H1 (cell line): ENCODE measurements at regions not wholly inside any gene's neighbourhood (a gene's known extent, or its start where the extent isn't known, plus 50 kb on each side); places are given as distances from the start of the nearest gene placed in this dataset.

Experiments used
- CTCF ChIA-PET: fragments of 300-600 bp; sonication (Branson Sonifier 250); formaldehyde crosslinking; loops from one replicate; lab custom pipeline; 2021; ENCODE audit not compliant: partially characterized antibody; lab: Charles Lee
- POLR2A ChIA-PET: fragments of 300-600 bp; sonication (Branson Sonifier 250); formaldehyde crosslinking; loops from one replicate; lab custom pipeline; 2021; ENCODE audit warnings: inconsistent platforms; ENCODE audit not compliant: partially characterized antibody; lab: Charles Lee
- DNase-seq, 2 experiments: peaks; one replicate each; pipeline versions ENCODE4 v3.0.0 to v3.0.0-alpha.2; 2010 to 2022; ENCODE audit warnings: low spot score in 2 of 2, low read depth in 1 of 2, mixed read lengths in 1 of 2
- FAIRE-seq: peaks from 2 replicates; lab custom pipeline; 2011; peaks lifted over from hg19 to GRCh38; lab: Jason Lieb, UNC
- H2AFZ ChIP-seq: 2 replicates; pipeline ENCODE4 v1.8.1; 2012; ENCODE audit warnings: low read length, inconsistent platforms
- H2AK5ac ChIP-seq: 2 replicates; pipeline ENCODE4 v1.6.1; 2013; ENCODE audit warnings: low read depth, low read length
- H2BK120ac ChIP-seq: replicated peaks from 2 replicates; pipeline ENCODE3; 2013; ENCODE audit warnings: low read depth, low read length, inconsistent platforms
- H2BK12ac ChIP-seq: 2 replicates; pipeline ENCODE4 v1.6.1; 2013; ENCODE audit warnings: low read depth, low read length
- H2BK15ac ChIP-seq: 2 replicates; pipeline ENCODE4 v1.6.1; 2013; ENCODE audit warnings: low read length
- H2BK20ac ChIP-seq: 2 replicates; pipeline ENCODE4 v1.6.1; 2013; ENCODE audit warnings: low read length
- H2BK5ac ChIP-seq: 2 replicates; pipeline ENCODE4 v1.6.1; 2013; ENCODE audit warnings: low read depth, low read length
- H3K14ac ChIP-seq: 2 replicates; pipeline ENCODE4 v1.6.1; 2013; ENCODE audit warnings: inconsistent platforms; ENCODE audit not compliant: insufficient read length
- H3K18ac ChIP-seq: 2 replicates; pipeline ENCODE4 v1.6.1; 2013; ENCODE audit warnings: low read length; ENCODE audit errors: extremely low read depth
- H3K23ac ChIP-seq: 2 replicates; pipeline ENCODE4 v1.6.1; 2013; ENCODE audit warnings: inconsistent platforms; ENCODE audit not compliant: insufficient read length
- H3K23me2 ChIP-seq: 2 replicates; pipeline ENCODE4 v1.6.1; 2013; ENCODE audit warnings: low read depth, low read length
- H3K27ac ChIP-seq: 2 replicates; pipeline ENCODE4 v1.6.1; 2011; ENCODE audit warnings: low read depth, low read length, inconsistent platforms
- H3K27me3 ChIP-seq, 4 experiments: replicated peaks in 1 of 4; 1 replicate in 1 of 4; 2 replicates in 3 of 4; pipeline versions ENCODE4 v1.6.1 to v1.8.1; 2011 to 2013; ENCODE audit warnings: low read length in 3 of 4, mild to moderate bottlenecking in 3 of 4, inconsistent platforms in 2 of 4, mixed read lengths in 2 of 4, moderate library complexity in 1 of 4; ENCODE audit not compliant: control insufficient read depth in 3 of 4, insufficient read depth in 3 of 4; ENCODE audit errors: extremely low read depth in 1 of 4
- H3K36me3 ChIP-seq, 4 experiments: 2 replicates each; pipeline versions ENCODE4 v1.6.1 to v1.8.1; 2011 to 2013; ENCODE audit warnings: mild to moderate bottlenecking in 4 of 4, low read length in 3 of 4, moderate library complexity in 2 of 4, control low read depth in 1 of 4, inconsistent platforms in 1 of 4; ENCODE audit not compliant: insufficient read depth in 4 of 4, control insufficient read depth in 2 of 4
- H3K4ac ChIP-seq: replicated peaks from 2 replicates; pipeline ENCODE3; 2013; ENCODE audit warnings: low read length, low read depth, mixed read lengths, inconsistent platforms; ENCODE audit not compliant: insufficient read length
- H3K4me1 ChIP-seq, 4 experiments: replicated peaks in 1 of 4; 1 replicate in 1 of 4; 2 replicates in 3 of 4; pipeline versions ENCODE4 v1.6.1 to v1.8.1; 2011 to 2013; ENCODE audit warnings: low read length in 3 of 4, inconsistent platforms in 2 of 4, mixed read lengths in 1 of 4; ENCODE audit not compliant: insufficient read depth in 4 of 4, control insufficient read depth in 3 of 4
- H3K4me2 ChIP-seq, 2 experiments: 2 replicates each; pipeline versions ENCODE4 v1.6.1 to v1.8.1; 2011 to 2013; ENCODE audit warnings: low read depth in 2 of 2, low read length in 2 of 2, control low read depth in 1 of 2, inconsistent platforms in 1 of 2, mild to moderate bottlenecking in 1 of 2; ENCODE audit not compliant: insufficient read depth in 1 of 2
- H3K4me3 ChIP-seq, 4 experiments: fragments of 200-600, 300-600 bp in 1 of 4; sonication (generic), shearing (Covaris generic), sonication (Bioruptor Twin) in 1 of 4; 2 replicates each; pipeline versions ENCODE4 v1.5.1 to v1.8.1; 2011 to 2016; ENCODE audit warnings: low read length in 4 of 4, low read depth in 3 of 4, control low read depth in 2 of 4, inconsistent platforms in 2 of 4, mild to moderate bottlenecking in 2 of 4, mixed read lengths in 1 of 4, moderate library complexity in 1 of 4; ENCODE audit not compliant: insufficient read depth in 2 of 4; ENCODE audit errors: extremely low read depth in 1 of 4
- H3K56ac ChIP-seq: replicated peaks from 2 replicates; pipeline ENCODE3; 2013; ENCODE audit warnings: low read depth, mild to moderate bottlenecking, mixed read lengths, low read length, inconsistent platforms; ENCODE audit not compliant: insufficient read length
- H3K79me1 ChIP-seq: 2 replicates; pipeline ENCODE4 v1.6.1; 2013; ENCODE audit warnings: low read depth, low read length, control low read depth
- H3K79me2 ChIP-seq, 2 experiments: 2 replicates each; pipeline versions ENCODE4 v1.6.1 to v1.8.1; 2012 to 2013; ENCODE audit warnings: low read length in 2 of 2, mild to moderate bottlenecking in 2 of 2, inconsistent platforms in 1 of 2; ENCODE audit not compliant: insufficient read depth in 2 of 2, control insufficient read depth in 1 of 2
- H3K9ac ChIP-seq, 4 experiments: replicated peaks in 1 of 4; 1 replicate in 1 of 4; 2 replicates in 3 of 4; pipeline versions ENCODE4 v1.6.1 to v1.8.1; 2011 to 2013; ENCODE audit warnings: low read depth in 3 of 4, low read length in 3 of 4, control low read depth in 2 of 4, mild to moderate bottlenecking in 2 of 4, moderate library complexity in 2 of 4, inconsistent platforms in 1 of 4; ENCODE audit errors: extremely low read depth in 1 of 4
- H3K9me3 ChIP-seq, 2 experiments: 2 replicates each; pipeline versions ENCODE4 v1.6.1 to v1.8.1; 2012 to 2013; ENCODE audit warnings: mild to moderate bottlenecking in 2 of 2, moderate library complexity in 2 of 2, control low read depth in 1 of 2, inconsistent platforms in 1 of 2, low read depth in 1 of 2, low read length in 1 of 2, mixed read lengths in 1 of 2; ENCODE audit not compliant: insufficient read depth in 2 of 2
- H4K20me1 ChIP-seq, 2 experiments: replicated peaks in 1 of 2; 2 replicates each; pipeline versions ENCODE3 to v1.8.1; 2011 to 2013; ENCODE audit warnings: inconsistent platforms in 2 of 2, low read length in 2 of 2, mild to moderate bottlenecking in 1 of 2; ENCODE audit not compliant: insufficient read depth in 2 of 2, control insufficient read depth in 1 of 2
- H4K5ac ChIP-seq: 2 replicates; pipeline ENCODE4 v1.6.1; 2013; ENCODE audit warnings: low read length, low read depth, mixed read lengths, inconsistent platforms; ENCODE audit not compliant: insufficient read length
- H4K8ac ChIP-seq: 2 replicates; pipeline ENCODE4 v1.8.0; 2013; ENCODE audit warnings: mild to moderate bottlenecking, moderate library complexity, low read length, inconsistent platforms; ENCODE audit not compliant: insufficient read depth; ENCODE audit errors: extremely low read depth
- H4K91ac ChIP-seq: replicated peaks from 2 replicates; pipeline ENCODE3; 2013; ENCODE audit warnings: low read length, mixed read lengths, inconsistent platforms; ENCODE audit not compliant: insufficient read length
- CEBPB ChIP-seq: IDR thresholded peaks from 2 replicates; pipeline ENCODE4 v1.6.1; 2012; ENCODE audit warnings: low read depth, low read length
- CTBP2 ChIP-seq: IDR thresholded peaks from 2 replicates; pipeline ENCODE4 v1.7.0; 2011; ENCODE audit warnings: borderline replicate concordance, mild to moderate bottlenecking, moderate library complexity, mixed read lengths, low read length; ENCODE audit not compliant: insufficient read depth, insufficient read length
- FOSL1 ChIP-seq: IDR thresholded peaks from 2 replicates; pipeline ENCODE4 v1.6.1; 2011; ENCODE audit warnings: mild to moderate bottlenecking, low read depth, low read length, moderate library complexity; ENCODE audit not compliant: insufficient read depth
- KDM1A ChIP-seq: fragments of 200-600, 300-600 bp; sonication (generic); IDR thresholded peaks from 2 replicates; pipeline ENCODE4 v1.7.1; 2016; ENCODE audit warnings: mild to moderate bottlenecking, low read length, borderline replicate concordance
- RFX5 ChIP-seq: IDR thresholded peaks from 2 replicates; pipeline ENCODE4 v1.6.1; 2011; ENCODE audit warnings: low read depth, low read length, improper control_type of control experiment, borderline replicate concordance
- RNF2 ChIP-seq: fragments of 200-900, 300-1000 bp; sonication (generic); IDR thresholded peaks from 2 replicates; pipeline ENCODE4 v1.7.1; 2016; ENCODE audit warnings: borderline replicate concordance, low read depth, mild to moderate bottlenecking, antibody characterized with exemption, low read length; ENCODE audit not compliant: poor library complexity, severe bottlenecking; ENCODE audit errors: missing control alignments
- SIRT6 ChIP-seq: IDR thresholded peaks from one replicate; pipeline ENCODE4 v1.7.1; 2012; ENCODE audit warnings: low read length, inconsistent platforms
- SP2 ChIP-seq: IDR thresholded peaks from 2 replicates; pipeline ENCODE4 v1.6.1; 2012; ENCODE audit warnings: mild to moderate bottlenecking, low read length, inconsistent platforms
- TBP ChIP-seq: IDR thresholded peaks from 2 replicates; pipeline ENCODE4 v1.6.1; 2011; ENCODE audit warnings: low read depth, low read length, improper control_type of control experiment
- TCF12 ChIP-seq: IDR thresholded peaks from 2 replicates; pipeline ENCODE4 v1.6.1; 2011; ENCODE audit warnings: low read depth, mild to moderate bottlenecking, low read length
- TEAD4 ChIP-seq: IDR thresholded peaks from 2 replicates; pipeline ENCODE4 v1.6.1; 2012; ENCODE audit warnings: low read depth, low read length, inconsistent platforms, mixed read lengths
- YY1 ChIP-seq: IDR thresholded peaks from 2 replicates; pipeline ENCODE4 v1.6.1; 2011; ENCODE audit warnings: low read depth, mild to moderate bottlenecking, low read length
- ZNF274 ChIP-seq: IDR thresholded peaks from 2 replicates; pipeline ENCODE4 v1.7.0; 2012; ENCODE audit warnings: low read length, borderline replicate concordance; ENCODE audit errors: extremely low read depth
- WGBS, 2 experiments: shearing (Covaris generic) in 1 of 2; methylation state at CpG; one replicate each; pipeline versions ENCODE4 v1.1.6 to v1.1.7; 2013 to 2015; ENCODE audit warnings: low lambda C conversion rate in 2 of 2, mixed read lengths in 2 of 2, inconsistent platforms in 1 of 2, low coverage in 1 of 2, missing lambda C conversion rate in 1 of 2; ENCODE audit not compliant: insufficient replicate concordance in 2 of 2, insufficient coverage in 1 of 2, insufficient read length in 1 of 2; ENCODE audit errors: extremely low coverage in 1 of 2, missing lambda C conversion rate in 1 of 2; 5-methylcytosine and 5-hydroxymethylcytosine counted together
- TF ChIP-seq, protein P1 (sequence below): IDR thresholded peaks from 2 replicates; pipeline ENCODE4 v1.6.1; 2012; ENCODE audit warnings: low read length, inconsistent platforms

DNA sequence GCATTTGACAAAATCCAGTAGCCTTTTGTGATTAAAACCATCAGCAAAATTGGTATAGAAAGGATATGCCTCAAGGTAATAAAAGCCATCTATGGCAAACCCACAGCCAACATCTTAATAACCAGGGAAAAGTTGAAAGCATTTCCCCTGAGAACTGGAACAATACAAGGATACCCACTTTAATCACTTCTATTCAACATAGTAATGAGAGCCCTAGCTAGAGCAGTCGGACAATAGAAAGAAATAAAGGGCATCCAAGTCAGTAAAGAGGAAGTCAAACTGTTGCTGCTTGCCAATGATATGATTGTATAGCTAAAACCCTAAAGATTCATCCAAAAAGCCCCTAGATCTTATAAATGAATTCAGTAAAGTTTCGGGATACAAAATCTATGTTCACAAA, 1510.3 kb downstream of the PCDH9 start:
- no peak overlapping the region for H3K4me3 ChIP-seq
- no peak overlapping the region for H3K27ac ChIP-seq
- H3K23me2 ChIP-seq, result no peaks in the 10 kb centered on the region
- H4K20me1 ChIP-seq, result no peaks in the 10 kb centered on the region
- H3K79me1 ChIP-seq, result no peaks in the 10 kb centered on the region
- no peak overlapping the region for H3K23ac ChIP-seq
- no peak overlapping the region for H3K56ac ChIP-seq
- no peaks in the 10 kb centered on the region for H3K79me2 ChIP-seq
- ChIA-PET POLR2A (no interaction called here), CTCF (no interaction called here)
- no peaks in the 10 kb centered on the region for H3K4me1 ChIP-seq
- no peak overlapping the region for H2AFZ ChIP-seq
- H3K9me3 ChIP-seq, result no peaks in the 10 kb centered on the region
- DNase-seq (no peak), FAIRE-seq (no peak)
- no peak overlapping the region for H4K5ac ChIP-seq
- no peak overlapping the region for H2AK5ac ChIP-seq
- WGBS, 2 experiments, result 89% methylated on average over 2 of the region's 2 CpGs; no CpG with 5 or more reads in 1 of the 2 experiments
- H4K8ac ChIP-seq, result no peak overlapping the region
- H4K91ac ChIP-seq, result no peak overlapping the region
- H2BK5ac ChIP-seq, result no peak overlapping the region
- H3K4me2 ChIP-seq, result no peak overlapping the region
- H3K18ac ChIP-seq, result no peak overlapping the region
- no peaks in the 10 kb centered on the region for H3K36me3 ChIP-seq
- no peak overlapping the region for H2BK20ac ChIP-seq
- no peak overlapping the region for H2BK15ac ChIP-seq
- no peak overlapping the region for H2BK12ac ChIP-seq
- no peak overlapping the region for H2BK120ac ChIP-seq
- no peak overlapping the region for H3K14ac ChIP-seq
- H3K4ac ChIP-seq, result no peak overlapping the region
- H3K27me3 ChIP-seq, result no peaks in the 10 kb centered on the region
- no peak overlapping the region for H3K9ac ChIP-seq
- TF ChIP-seq TBP, result no peak
- no peak for TF ChIP-seq YY1
- no peak for TF ChIP-seq CTBP2
- no peak for TF ChIP-seq FOSL1
- no peak for TF ChIP-seq RNF2
- no peak for TF ChIP-seq SIRT6
- TF ChIP-seq SP2, result no peak
- no peak for TF ChIP-seq TEAD4
- no peak for TF ChIP-seq CEBPB
- TF ChIP-seq RFX5, result no peak
- no peak for TF ChIP-seq KDM1A
- no peak for TF ChIP-seq ZNF274
- TF ChIP-seq, protein P1, sequence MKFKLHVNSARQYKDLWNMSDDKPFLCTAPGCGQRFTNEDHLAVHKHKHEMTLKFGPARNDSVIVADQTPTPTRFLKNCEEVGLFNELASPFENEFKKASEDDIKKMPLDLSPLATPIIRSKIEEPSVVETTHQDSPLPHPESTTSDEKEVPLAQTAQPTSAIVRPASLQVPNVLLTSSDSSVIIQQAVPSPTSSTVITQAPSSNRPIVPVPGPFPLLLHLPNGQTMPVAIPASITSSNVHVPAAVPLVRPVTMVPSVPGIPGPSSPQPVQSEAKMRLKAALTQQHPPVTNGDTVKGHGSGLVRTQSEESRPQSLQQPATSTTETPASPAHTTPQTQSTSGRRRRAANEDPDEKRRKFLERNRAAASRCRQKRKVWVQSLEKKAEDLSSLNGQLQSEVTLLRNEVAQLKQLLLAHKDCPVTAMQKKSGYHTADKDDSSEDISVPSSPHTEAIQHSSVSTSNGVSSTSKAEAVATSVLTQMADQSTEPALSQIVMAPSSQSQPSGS, result no peak
- no peak for TF ChIP-seq TCF12
